CD14-positive monocyte (primary cell): ENCODE measurements at regions not wholly inside any gene's neighbourhood (a gene's known extent, or its start where the extent isn't known, plus 50 kb on each side); places are given as distances from the start of the nearest gene placed in this dataset.

Experiments used
- DNase-seq, 3 donors: peaks; one replicate each; pipeline ENCODE4 v3.0.0-alpha.2; 2011 to 2022
- H2AFZ ChIP-seq: 2 replicates; pipeline ENCODE4 v1.6.0; 2012; ENCODE audit warnings: mild to moderate bottlenecking, low read depth, low read length, inconsistent platforms; ENCODE audit not compliant: insufficient read depth, poor library complexity, severe bottlenecking
- H3K27ac ChIP-seq, 2 donors: 1 replicate in 1 of 2; 2 replicates in 1 of 2; pipeline ENCODE4 v1.5.1; 2012 to 2013; ENCODE audit warnings: low read length in 2 of 2, control low read depth in 1 of 2, inconsistent platforms in 1 of 2, low read depth in 1 of 2, mild to moderate bottlenecking in 1 of 2
- H3K27me3 ChIP-seq, 2 donors: one replicate each; pipeline versions ENCODE4 v1.6.0 to v1.6.1; 2011 to 2013; ENCODE audit warnings: low read length in 2 of 2; ENCODE audit not compliant: control insufficient read depth in 2 of 2, insufficient read depth in 2 of 2
- H3K36me3 ChIP-seq, 2 donors: replicated peaks in 1 of 2; 1 replicate in 1 of 2; 2 replicates in 1 of 2; pipeline versions ENCODE4 v1.5.1 to v1.6.1; 2012 to 2013; ENCODE audit warnings: low read length in 2 of 2, control low read depth in 1 of 2, inconsistent platforms in 1 of 2, mild to moderate bottlenecking in 1 of 2; ENCODE audit not compliant: insufficient read depth in 2 of 2, control insufficient read depth in 1 of 2
- H3K4me1 ChIP-seq, 2 donors: 1 replicate in 1 of 2; 2 replicates in 1 of 2; pipeline versions ENCODE4 v1.5.1 to v1.6.1; 2012 to 2013; ENCODE audit warnings: low read length in 2 of 2, control low read depth in 1 of 2, inconsistent platforms in 1 of 2, mild to moderate bottlenecking in 1 of 2, moderate library complexity in 1 of 2; ENCODE audit not compliant: insufficient read depth in 2 of 2, control insufficient read depth in 1 of 2
- H3K4me2 ChIP-seq: replicated peaks from 2 replicates; pipeline ENCODE3; 2012; ENCODE audit warnings: low read length, moderate library complexity, mild to moderate bottlenecking; ENCODE audit not compliant: poor library complexity, severe bottlenecking; ENCODE audit errors: extremely low read depth
- H3K4me3 ChIP-seq, 3 experiments: fragments of 200-600 bp in 1 of 3; sonication (generic) in 1 of 3; replicated peaks in 1 of 3; 1 replicate in 2 of 3; 2 replicates in 1 of 3; pipeline ENCODE4 v1.5.1; 2011 to 2013; ENCODE audit warnings: low read length in 3 of 3, mild to moderate bottlenecking in 3 of 3, control low read depth in 2 of 3, low read depth in 2 of 3, inconsistent platforms in 1 of 3, moderate library complexity in 1 of 3
- H3K79me2 ChIP-seq: 2 replicates; pipeline ENCODE4 v1.6.0; 2012; ENCODE audit warnings: mild to moderate bottlenecking, control low read depth, inconsistent platforms, low read length, moderate library complexity; ENCODE audit not compliant: insufficient read depth
- H3K9ac ChIP-seq: 2 replicates; pipeline ENCODE4 v1.6.0; 2017; ENCODE audit warnings: low read length, mild to moderate bottlenecking; ENCODE audit not compliant: insufficient read depth, poor library complexity, severe bottlenecking
- H3K9me3 ChIP-seq, 2 donors: replicated peaks in 1 of 2; 1 replicate in 1 of 2; 2 replicates in 1 of 2; pipeline versions ENCODE4 v1.5.1 to v1.6.1; 2012 to 2013; ENCODE audit warnings: low read length in 2 of 2, control low read depth in 1 of 2; ENCODE audit not compliant: control insufficient read depth in 1 of 2, insufficient read depth in 1 of 2
- H4K20me1 ChIP-seq: 2 replicates; pipeline ENCODE4 v1.6.0; 2012; ENCODE audit warnings: mild to moderate bottlenecking, low read length, control low read depth, moderate library complexity; ENCODE audit not compliant: insufficient read depth
- H3K27ac Mint-ChIP-seq, 7 donors: one replicate each; pipeline ENCODE4 v1.8.0; 2020; ENCODE audit warnings: mild to moderate bottlenecking in 7 of 7, mixed read lengths in 7 of 7, moderate library complexity in 6 of 7, inconsistent platforms in 2 of 7
- H3K27me3 Mint-ChIP-seq, 3 donors: one replicate each; pipeline ENCODE4 v1.8.0; 2021 to 2022; ENCODE audit warnings: low read depth in 3 of 3, mild to moderate bottlenecking in 3 of 3, mixed read lengths in 3 of 3, moderate library complexity in 3 of 3, inconsistent platforms in 1 of 3
- H3K36me3 Mint-ChIP-seq, 2 donors: one replicate each; pipeline ENCODE4 v1.8.0; 2020; ENCODE audit warnings: mixed read lengths in 2 of 2, inconsistent platforms in 1 of 2, mild to moderate bottlenecking in 1 of 2
- H3K4me1 Mint-ChIP-seq: one replicate; pipeline ENCODE4 v1.8.0; 2020; ENCODE audit warnings: mild to moderate bottlenecking, mixed read lengths
- H3K4me3 Mint-ChIP-seq, 2 donors: one replicate each; pipeline ENCODE4 v1.8.0; 2020; ENCODE audit warnings: mild to moderate bottlenecking in 2 of 2, mixed read lengths in 2 of 2, moderate library complexity in 1 of 2
- H3K9me3 Mint-ChIP-seq, 7 donors: one replicate each; pipeline ENCODE4 v1.8.0; 2020 to 2022; ENCODE audit warnings: mixed read lengths in 7 of 7, mild to moderate bottlenecking in 6 of 7, moderate library complexity in 6 of 7, inconsistent platforms in 2 of 7
- CTCF ChIP-seq: fragments of 200-600 bp; IDR thresholded peaks from one replicate; pipeline ENCODE4 v1.8.0; 2022; ENCODE audit warnings: antibody characterized with exemption, mild to moderate bottlenecking
- WGBS: methylation state at CpG from one replicate; pipeline ENCODE4 v1.1.5; 2013; ENCODE audit warnings: missing lambda C conversion rate; ENCODE audit not compliant: insufficient coverage; 5-methylcytosine and 5-hydroxymethylcytosine counted together
- intact Hi-C, 2 donors: fragments of 100-400 bp; cut with micrococcal nuclease; formaldehyde crosslinking; loops; one replicate each; pipeline versions ENCODE4 v1.15.0 to v1.15.1; 2023

GRCh38 chr6:140345935-140346334 lies 971.5 kb upstream of the CITED2 start:
- Histone ChIP-seq H3K27ac (no peak overlapping the region), H3K4me2 (no peak overlapping the region), H4K20me1 (no peaks in the 10 kb centered on the region), H2AFZ (no peak overlapping the region), H3K9ac (no peak overlapping the region), H3K4me3 (no peak overlapping the region), H3K4me1 (no peaks in the 10 kb centered on the region), H3K27me3 (no peaks in the 10 kb centered on the region), H3K9me3 (no peaks in the 10 kb centered on the region), H3K36me3 (no peaks in the 10 kb centered on the region), H3K79me2 (no peaks in the 10 kb centered on the region)
- H3K4me3 Mint-ChIP-seq: no peak overlapping the region
- peaks cover 0 to 1% (median 0%) of the 10 kb centered on the region in 3 donors for H3K27me3 Mint-ChIP-seq
- H3K9me3 Mint-ChIP-seq: peaks cover 0 to 7% (median 1%) of the 10 kb centered on the region in 7 donors
- H3K4me1 Mint-ChIP-seq: no peaks in the 10 kb centered on the region
- DNase-seq: no peak
- no CpG with 5 or more reads among the region's 3 CpGs for WGBS
- TF ChIP-seq CTCF: no peak
- no peaks in the 10 kb centered on the region for H3K36me3 Mint-ChIP-seq
- no peak overlapping the region for H3K27ac Mint-ChIP-seq
- intact Hi-C loops: no loop called here

GRCh38 chr6:140344142-140344913 lies 969.9 kb upstream of the CITED2 start:
- H2AFZ ChIP-seq: no peak overlapping the region
- DNase-seq: no peak
- no CpG with 5 or more reads among the region's 1 CpG for WGBS
- H3K36me3 Mint-ChIP-seq: no peaks in the 10 kb centered on the region
- no peaks in the 10 kb centered on the region for H3K36me3 ChIP-seq
- H3K4me2 ChIP-seq: no peak overlapping the region
- H3K27ac Mint-ChIP-seq: no peak overlapping the region
- H3K4me1 Mint-ChIP-seq: no peaks in the 10 kb centered on the region
- H3K4me3 Mint-ChIP-seq: no peak overlapping the region
- peaks cover 0 to 1% (median 0%) of the 10 kb centered on the region in 3 donors for H3K27me3 Mint-ChIP-seq
- no peaks in the 10 kb centered on the region for H3K79me2 ChIP-seq
- peaks cover 0 to 14% (median 4%) of the 10 kb centered on the region in 7 donors for H3K9me3 Mint-ChIP-seq
- peaks cover 0 to 3% of the 10 kb centered on the region in 2 donors for H3K9me3 ChIP-seq
- H3K9ac ChIP-seq: no peak overlapping the region
- intact Hi-C loops: no loop called here
- no peaks in the 10 kb centered on the region for H3K27me3 ChIP-seq
- no peak overlapping the region for H3K27ac ChIP-seq
- H3K4me1 ChIP-seq: no peaks in the 10 kb centered on the region
- TF ChIP-seq CTCF: no peak
- H4K20me1 ChIP-seq: no peaks in the 10 kb centered on the region
- H3K4me3 ChIP-seq: no peak overlapping the region
